ENCODE measurements at regions not wholly inside any gene's neighbourhood (a gene's known extent, or its start where the extent isn't known, plus 50 kb on each side); places are given as distances from the start of the nearest gene placed in this dataset.

- no peak for TF ChIP-seq SIN3A (IDR thresholded peaks at IDR 0.05; ENCODE audit: borderline replicate concordance, insufficient read depth, low read depth, low read length)
- no peak for TF ChIP-seq REST (IDR thresholded peaks at IDR 0.05; ENCODE audit: insufficient read depth in 1 of 2, low read depth in 2 of 2, low read length in 1 of 2)
- TF ChIP-seq CTCF (IDR thresholded peaks at IDR 0.05): no peak
- TF ChIP-seq POLR2AphosphoS5 (IDR thresholded peaks at IDR 0.05; ENCODE audit: low read depth, low read length): no peak
- no peak for TF ChIP-seq TCF7L2 (IDR thresholded peaks at IDR 0.05; ENCODE audit: low read depth, low read length)
- no peak overlapping the region for H3K27ac ChIP-seq (ENCODE audit: low read length)
- DNase-seq (ENCODE audit: low read depth, low spot score) (no peak), ATAC-seq (no peak)
- intact Hi-C loops (cut with micrococcal nuclease; ENCODE audit: unreplicated experiment) (no loop called here), in situ Hi-C loops (cut with HindIII; ENCODE audit: low pct_unique_long_range_greater_than_20kb, low sequenced_read_pairs) (no loop called here)
- BruUV-seq (replicated peaks): no TSS peak
- H3K4me3 ChIP-seq (ENCODE audit: low read depth in 2 of 2, low read length in 2 of 2): no peak overlapping the region
- CTCF ChIA-PET: no interaction called here
- POLR2A ChIA-PET: no interaction called here
- H3K9me3 ChIP-seq (ENCODE audit: control insufficient read depth, insufficient read depth, low read depth, low read length): no peaks in the 10 kb centered on the region
- H3K36me3 ChIP-seq (ENCODE audit: control insufficient read depth, insufficient read depth, low read length): no peaks in the 10 kb centered on the region; the same call in 1 of the 2 replicates
- no peaks in the 10 kb centered on the region for H3K4me1 ChIP-seq (ENCODE audit: control insufficient read depth, insufficient read depth, low read length)
- peaks cover 5% of the 10 kb centered on the region for H3K27me3 ChIP-seq (ENCODE audit: control insufficient read depth, insufficient read depth, low read length)
These were observed 185.0 kb upstream of the TOPAZ1 start for GRCh38 chr3:44056446-44057240.

GRCh38 chr3:44058022-44058867 is 183.4 kb upstream of the TOPAZ1 start:
- BruUV-seq (replicated peaks): no TSS peak
- H3K9me3 ChIP-seq (ENCODE audit: control insufficient read depth, insufficient read depth, low read depth, low read length): no peaks in the 10 kb centered on the region
- peaks cover 5% of the 10 kb centered on the region for H3K27me3 ChIP-seq (ENCODE audit: control insufficient read depth, insufficient read depth, low read length)
- no peaks in the 10 kb centered on the region for H3K4me1 ChIP-seq (ENCODE audit: control insufficient read depth, insufficient read depth, low read length)
- no peak overlapping the region for H3K4me3 ChIP-seq (ENCODE audit: low read depth in 2 of 2, low read length in 2 of 2)
- CTCF ChIA-PET: no interaction called here
- no peak for ATAC-seq
- intact Hi-C loops (cut with micrococcal nuclease; ENCODE audit: unreplicated experiment) (no loop called here), in situ Hi-C loops (cut with HindIII; ENCODE audit: low pct_unique_long_range_greater_than_20kb, low sequenced_read_pairs) (no loop called here)
- DNase-seq (ENCODE audit: low read depth, low spot score): no peak
- H3K36me3 ChIP-seq (ENCODE audit: control insufficient read depth, insufficient read depth, low read length): no peaks in the 10 kb centered on the region; the same call in 1 of the 2 replicates
- POLR2A ChIA-PET: no interaction called here
- no peak for TF ChIP-seq REST (IDR thresholded peaks at IDR 0.05; ENCODE audit: insufficient read depth in 1 of 2, low read depth in 2 of 2, low read length in 1 of 2)
- TF ChIP-seq POLR2AphosphoS5 (IDR thresholded peaks at IDR 0.05; ENCODE audit: low read depth, low read length): no peak
- TF ChIP-seq SIN3A (IDR thresholded peaks at IDR 0.05; ENCODE audit: borderline replicate concordance, insufficient read depth, low read depth, low read length): no peak
- no peak for TF ChIP-seq CTCF (IDR thresholded peaks at IDR 0.05)
- no peak for TF ChIP-seq TCF7L2 (IDR thresholded peaks at IDR 0.05; ENCODE audit: low read depth, low read length)
- no peak overlapping the region for H3K27ac ChIP-seq (ENCODE audit: low read length)

Data from Panc1 (cell line).